ENCODE measurements at regions not wholly inside any gene's neighbourhood (a gene's known extent, or its start where the extent isn't known, plus 50 kb on each side); places are given as distances from the start of the nearest gene placed in this dataset.

- Histone ChIP-seq H4K20me1 (ENCODE audit: control insufficient read depth, insufficient read depth, low read depth, low read length) (no peaks in the 10 kb centered on the region), H3F3A (ENCODE audit: control insufficient read depth, insufficient read depth) (no peaks in the 10 kb centered on the region), H3K79me2 (ENCODE audit: control insufficient read depth, low read length) (no peaks in the 10 kb centered on the region), H3K36me3 (ENCODE audit: control insufficient read depth, low read length) (no peaks in the 10 kb centered on the region), H3K9me2 (replicated peaks; ENCODE audit: control insufficient read depth, low read length) (no peaks in the 10 kb centered on the region), H3K27ac (ENCODE audit: low read depth, low read length) (no peak overlapping the region), H3K27me3 (ENCODE audit: control insufficient read depth, low read length) (no peaks in the 10 kb centered on the region), H3K9me3 (ENCODE audit: control insufficient read depth, insufficient read depth, low read length) (no peaks in the 10 kb centered on the region), H3K4me3 (ENCODE audit: low read length) (no peak overlapping the region), H3K4me1 (ENCODE audit: control insufficient read depth, low read length) (no peaks in the 10 kb centered on the region), H3K4me2 (ENCODE audit: low read length) (no peak overlapping the region)
- TF ChIP-seq EZH2phosphoT487 (IDR thresholded peaks at IDR 0.05; ENCODE audit: borderline replicate concordance, low read length), result no peak
These were observed 593.6 kb downstream of the MTRR start for GRCh38 chr5:8462565-8462964.

GRCh38 chr5:8470489-8470888, 601.5 kb downstream of the MTRR start:
- Histone ChIP-seq H3K27ac (ENCODE audit: low read depth, low read length) (no peak overlapping the region), H4K20me1 (ENCODE audit: control insufficient read depth, insufficient read depth, low read depth, low read length) (no peaks in the 10 kb centered on the region), H3K4me2 (ENCODE audit: low read length) (no peak overlapping the region), H3F3A (ENCODE audit: control insufficient read depth, insufficient read depth) (no peaks in the 10 kb centered on the region), H3K4me3 (ENCODE audit: low read length) (no peak overlapping the region), H3K9me3 (ENCODE audit: control insufficient read depth, insufficient read depth, low read length) (peaks cover 17% of the 10 kb centered on the region; the same call in 1 of the 2 replicates), H3K4me1 (ENCODE audit: control insufficient read depth, low read length) (no peaks in the 10 kb centered on the region), H3K27me3 (ENCODE audit: control insufficient read depth, low read length) (no peaks in the 10 kb centered on the region), H3K36me3 (ENCODE audit: control insufficient read depth, low read length) (no peaks in the 10 kb centered on the region), H3K9me2 (replicated peaks; ENCODE audit: control insufficient read depth, low read length) (no peaks in the 10 kb centered on the region), H3K79me2 (ENCODE audit: control insufficient read depth, low read length) (no peaks in the 10 kb centered on the region)
- TF ChIP-seq CTCF (IDR thresholded peaks at IDR 0.05; ENCODE audit: low read depth, low read length, poor library complexity, severe bottlenecking) (no peak), EZH2phosphoT487 (IDR thresholded peaks at IDR 0.05; ENCODE audit: borderline replicate concordance, low read length) (no peak)

GRCh38 chr5:8471581-8471980, 602.6 kb downstream of the MTRR start:
- Histone ChIP-seq H3K9me2 (replicated peaks; ENCODE audit: control insufficient read depth, low read length) (no peaks in the 10 kb centered on the region), H3K4me1 (ENCODE audit: control insufficient read depth, low read length) (no peaks in the 10 kb centered on the region), H3K27ac (ENCODE audit: low read depth, low read length) (no peak overlapping the region), H4K20me1 (ENCODE audit: control insufficient read depth, insufficient read depth, low read depth, low read length) (no peaks in the 10 kb centered on the region), H3K4me3 (ENCODE audit: low read length) (no peak overlapping the region), H3K4me2 (ENCODE audit: low read length) (no peak overlapping the region), H3K79me2 (ENCODE audit: control insufficient read depth, low read length) (no peaks in the 10 kb centered on the region), H3F3A (ENCODE audit: control insufficient read depth, insufficient read depth) (no peaks in the 10 kb centered on the region), H3K9me3 (ENCODE audit: control insufficient read depth, insufficient read depth, low read length) (peaks cover 17% of the 10 kb centered on the region; the same call in 1 of the 2 replicates), H3K36me3 (ENCODE audit: control insufficient read depth, low read length) (no peaks in the 10 kb centered on the region), H3K27me3 (ENCODE audit: control insufficient read depth, low read length) (no peaks in the 10 kb centered on the region)
- TF ChIP-seq EZH2phosphoT487 (IDR thresholded peaks at IDR 0.05; ENCODE audit: borderline replicate concordance, low read length) (no peak), CTCF (IDR thresholded peaks at IDR 0.05; ENCODE audit: low read depth, low read length, poor library complexity, severe bottlenecking) (no peak)

- Histone ChIP-seq H3K27ac (ENCODE audit: low read depth, low read length) (no peak overlapping the region), H3K4me1 (ENCODE audit: control insufficient read depth, low read length) (no peaks in the 10 kb centered on the region), H3K9me2 (replicated peaks; ENCODE audit: control insufficient read depth, low read length) (no peaks in the 10 kb centered on the region), H3F3A (ENCODE audit: control insufficient read depth, insufficient read depth) (no peaks in the 10 kb centered on the region), H3K4me2 (ENCODE audit: low read length) (no peak overlapping the region), H3K9me3 (ENCODE audit: control insufficient read depth, insufficient read depth, low read length) (peaks cover 17% of the 10 kb centered on the region; the same call in 1 of the 2 replicates), H3K36me3 (ENCODE audit: control insufficient read depth, low read length) (no peaks in the 10 kb centered on the region), H4K20me1 (ENCODE audit: control insufficient read depth, insufficient read depth, low read depth, low read length) (no peaks in the 10 kb centered on the region), H3K79me2 (ENCODE audit: control insufficient read depth, low read length) (no peaks in the 10 kb centered on the region), H3K27me3 (ENCODE audit: control insufficient read depth, low read length) (no peaks in the 10 kb centered on the region), H3K4me3 (ENCODE audit: low read length) (no peak overlapping the region)
- TF ChIP-seq CTCF (IDR thresholded peaks at IDR 0.05; ENCODE audit: low read depth, low read length, poor library complexity, severe bottlenecking) (no peak), EZH2phosphoT487 (IDR thresholded peaks at IDR 0.05; ENCODE audit: borderline replicate concordance, low read length) (no peak)
These were observed 604.1 kb downstream of the MTRR start for GRCh38 chr5:8473016-8473415.
